Astrocyte of the cerebellum (primary cell): ENCODE measurements at regions not wholly inside any gene's neighbourhood (a gene's known extent, or its start where the extent isn't known, plus 50 kb on each side); places are given as distances from the start of the nearest gene placed in this dataset.

ENCODE experiments used
- DNase-seq: peaks from one replicate; pipeline ENCODE4 v3.0.0-alpha.2; 2011; ENCODE audit warnings: low read depth
- H3K4me3 ChIP-seq: 2 replicates; pipeline ENCODE4 v1.5.1; 2011; ENCODE audit warnings: mild to moderate bottlenecking, low read depth, low read length, moderate library complexity
- CTCF ChIP-seq: IDR thresholded peaks from 2 replicates; pipeline ENCODE4 v1.5.1; 2012; ENCODE audit warnings: low read length, low read depth, moderate library complexity, mild to moderate bottlenecking; ENCODE audit errors: missing control alignments
- in situ Hi-C: cut with HindIII; loops from 2 replicates; pipeline ENCODE4 v1.10.0; 2017; ENCODE audit warnings: low sequenced_read_pairs

GRCh38 chr13:73388586-73388985 is 329.8 kb downstream of the KLF5 start:
- in situ Hi-C loops = no loop called here
- DNase-seq = no peak
- no peak overlapping the region for H3K4me3 ChIP-seq
- no peak for TF ChIP-seq CTCF

- in situ Hi-C loops = no loop called here
- no peak for TF ChIP-seq CTCF
- no peak for DNase-seq
- no peak overlapping the region for H3K4me3 ChIP-seq
Observed at GRCh38 chr13:73387318-73387717, 328.5 kb downstream of the KLF5 start.

GRCh38 chr13:73385848-73386247 is 327.0 kb downstream of the KLF5 start:
- no peak overlapping the region for H3K4me3 ChIP-seq
- no peak for TF ChIP-seq CTCF
- in situ Hi-C loops = no loop called here
- no peak for DNase-seq

- TF ChIP-seq CTCF = no peak
- H3K4me3 ChIP-seq = no peak overlapping the region
- in situ Hi-C loops = no loop called here
- DNase-seq = no peak
Observed at GRCh38 chr13:73372666-73373627, 314.1 kb downstream of the KLF5 start.

- in situ Hi-C loops = no loop called here
- no peak overlapping the region for H3K4me3 ChIP-seq
- no peak for DNase-seq
- TF ChIP-seq CTCF = no peak
Observed at GRCh38 chr13:73370066-73370465, 311.3 kb downstream of the KLF5 start.

DNA sequence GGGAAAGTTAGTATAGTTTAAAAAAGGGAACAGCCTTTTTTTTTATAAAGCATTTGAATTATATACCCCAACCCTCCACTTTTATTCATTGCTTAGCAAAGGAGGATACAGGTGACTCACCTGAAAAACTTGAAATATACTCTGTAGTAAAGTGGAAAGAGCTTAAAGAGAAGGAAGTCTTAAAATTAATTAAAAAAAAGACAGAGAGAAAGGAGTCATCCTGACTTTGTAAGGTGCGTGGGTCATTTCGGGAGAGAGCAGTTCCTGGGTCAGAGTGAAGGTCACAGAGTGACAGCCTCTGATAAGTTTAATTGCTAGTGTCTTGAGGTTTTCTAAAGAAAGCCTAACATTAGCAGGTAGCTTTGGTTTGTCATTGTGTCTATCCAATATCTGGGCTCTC is 310.3 kb downstream of the KLF5 start:
- in situ Hi-C loops = no loop called here
- H3K4me3 ChIP-seq = no peak overlapping the region
- no peak for DNase-seq
- TF ChIP-seq CTCF = no peak
